ENCODE measurements at regions not wholly inside any gene's neighbourhood (a gene's known extent, or its start where the extent isn't known, plus 50 kb on each side); places are given as distances from the start of the nearest gene placed in this dataset.

DNA sequence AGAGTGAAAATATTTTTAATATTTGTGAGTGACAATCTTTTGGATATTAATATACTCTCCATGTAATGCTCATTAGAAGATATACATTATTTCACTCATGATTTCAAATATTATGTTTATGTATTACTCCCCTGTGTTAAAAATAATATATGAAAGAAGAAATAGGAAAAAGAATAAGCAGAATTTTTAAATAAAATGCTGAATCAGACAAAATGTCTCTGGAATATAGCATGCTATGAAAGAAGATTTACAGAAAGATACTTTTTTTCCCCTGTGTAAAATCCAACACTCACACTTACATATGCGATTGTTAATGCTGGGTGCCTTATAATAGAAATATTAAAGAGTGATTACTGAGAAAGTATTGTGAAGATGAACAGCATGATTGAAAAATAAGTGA lies 373.7 kb downstream of the ANXA1 start:
- Histone ChIP-seq H3F3A (ENCODE audit: insufficient read depth, low read length) (no peaks in the 10 kb centered on the region), H3K4me2 (ENCODE audit: low read length) (no peak overlapping the region), H3K4me1 (ENCODE audit: insufficient read depth, low read length, severe bottlenecking) (no peaks in the 10 kb centered on the region), H4K20me1 (ENCODE audit: insufficient read depth, low read length) (no peaks in the 10 kb centered on the region), H3K79me2 (ENCODE audit: insufficient read depth, low read length) (no peaks in the 10 kb centered on the region), H2AFZ (ENCODE audit: low read length) (no peak overlapping the region), H3K4me3 (ENCODE audit: low read depth, low read length, poor library complexity, severe bottlenecking) (no peak overlapping the region), H3K27me3 (ENCODE audit: insufficient read depth, low read length) (no peaks in the 10 kb centered on the region), H3K9ac (ENCODE audit: low read length) (no peak overlapping the region), H3K36me3 (ENCODE audit: insufficient read depth, low read length) (no peaks in the 10 kb centered on the region), H3K27ac (ENCODE audit: low read depth, low read length, poor library complexity, severe bottlenecking) (no peak overlapping the region), H3K9me3 (ENCODE audit: low read length) (no peaks in the 10 kb centered on the region), H3K9me2 (ENCODE audit: low read depth, low read length) (no peaks in the 10 kb centered on the region)
- TF ChIP-seq EZH2 (IDR thresholded peaks at IDR 0.05; ENCODE audit: borderline replicate concordance, low read length) (no peak), CTCF (IDR thresholded peaks at IDR 0.05; ENCODE audit: low read length) (no peak)

DNA sequence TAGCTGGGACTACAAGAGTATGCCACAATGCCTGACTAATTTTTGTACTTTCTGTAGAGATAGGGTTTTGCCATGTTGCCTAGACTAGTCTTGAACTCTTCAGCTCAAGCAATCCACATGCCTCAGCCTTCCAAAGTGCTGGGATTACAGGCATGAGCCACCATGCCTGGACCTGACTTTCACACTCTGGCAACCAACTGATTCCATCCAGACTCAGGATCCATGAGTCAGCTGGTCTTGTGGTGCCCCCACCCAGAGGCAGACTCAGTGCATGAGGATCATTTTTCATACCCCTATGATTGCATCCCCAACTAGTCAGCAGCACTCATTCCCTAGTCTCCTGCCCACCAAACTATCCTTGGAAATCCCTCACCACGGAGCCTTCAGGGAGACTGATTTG lies 375.9 kb downstream of the ANXA1 start:
- TF ChIP-seq CTCF (IDR thresholded peaks at IDR 0.05; ENCODE audit: low read length): no peak
- no peak for TF ChIP-seq EZH2 (IDR thresholded peaks at IDR 0.05; ENCODE audit: borderline replicate concordance, low read length)
- no peak overlapping the region for H3K4me2 ChIP-seq (ENCODE audit: low read length)
- no peak overlapping the region for H3K9ac ChIP-seq (ENCODE audit: low read length)
- H2AFZ ChIP-seq (ENCODE audit: low read length): no peak overlapping the region
- H4K20me1 ChIP-seq (ENCODE audit: insufficient read depth, low read length): no peaks in the 10 kb centered on the region
- H3K27ac ChIP-seq (ENCODE audit: low read depth, low read length, poor library complexity, severe bottlenecking): no peak overlapping the region
- no peaks in the 10 kb centered on the region for H3K36me3 ChIP-seq (ENCODE audit: insufficient read depth, low read length)
- no peaks in the 10 kb centered on the region for H3F3A ChIP-seq (ENCODE audit: insufficient read depth, low read length)
- no peaks in the 10 kb centered on the region for H3K4me1 ChIP-seq (ENCODE audit: insufficient read depth, low read length, severe bottlenecking)
- H3K9me2 ChIP-seq (ENCODE audit: low read depth, low read length): no peaks in the 10 kb centered on the region
- no peaks in the 10 kb centered on the region for H3K27me3 ChIP-seq (ENCODE audit: insufficient read depth, low read length)
- H3K4me3 ChIP-seq (ENCODE audit: low read depth, low read length, poor library complexity, severe bottlenecking): no peak overlapping the region
- no peaks in the 10 kb centered on the region for H3K79me2 ChIP-seq (ENCODE audit: insufficient read depth, low read length)
- H3K9me3 ChIP-seq (ENCODE audit: low read length): no peaks in the 10 kb centered on the region

- Histone ChIP-seq H3K36me3 (ENCODE audit: insufficient read depth, low read length) (no peaks in the 10 kb centered on the region), H3K79me2 (ENCODE audit: insufficient read depth, low read length) (no peaks in the 10 kb centered on the region), H3K27me3 (ENCODE audit: insufficient read depth, low read length) (no peaks in the 10 kb centered on the region), H4K20me1 (ENCODE audit: insufficient read depth, low read length) (no peaks in the 10 kb centered on the region), H3K9me2 (ENCODE audit: low read depth, low read length) (no peaks in the 10 kb centered on the region), H3K9ac (ENCODE audit: low read length) (no peak overlapping the region), H3K9me3 (ENCODE audit: low read length) (no peaks in the 10 kb centered on the region), H3K4me3 (ENCODE audit: low read depth, low read length, poor library complexity, severe bottlenecking) (no peak overlapping the region), H3K4me2 (ENCODE audit: low read length) (no peak overlapping the region), H3K27ac (ENCODE audit: low read depth, low read length, poor library complexity, severe bottlenecking) (no peak overlapping the region), H3K4me1 (ENCODE audit: insufficient read depth, low read length, severe bottlenecking) (no peaks in the 10 kb centered on the region), H2AFZ (ENCODE audit: low read length) (no peak overlapping the region), H3F3A (ENCODE audit: insufficient read depth, low read length) (no peaks in the 10 kb centered on the region)
- TF ChIP-seq EZH2 (IDR thresholded peaks at IDR 0.05; ENCODE audit: borderline replicate concordance, low read length) (no peak), CTCF (IDR thresholded peaks at IDR 0.05; ENCODE audit: low read length) (no peak)
These were observed 377.3 kb downstream of the ANXA1 start for GRCh38 chr9:73528926-73529325.
